HG02970 (cell line): ENCODE measurements at regions not wholly inside any gene's neighbourhood (a gene's known extent, or its start where the extent isn't known, plus 50 kb on each side); places are given as distances from the start of the nearest gene placed in this dataset.
"Not testable (repeated sequence)": the region's sequence is repeated elsewhere in the genome, so short reads cannot be mapped to it uniquely, and the experiment has no call there.

Experiments used
- ATAC-seq: cut with Tn5 transposase; IDR thresholded peaks from one replicate; pipeline ENCODE4 v1.9.1; 2021; ENCODE audit warnings: mild to moderate bottlenecking, moderate library complexity, moderate number of reproducible peaks; ENCODE audit not compliant: unreplicated experiment, low FRiP score

- no peak for ATAC-seq
Observed at GRCh38 chr11:82233201-82233600, 500.5 kb downstream of the FAM181B start.

DNA sequence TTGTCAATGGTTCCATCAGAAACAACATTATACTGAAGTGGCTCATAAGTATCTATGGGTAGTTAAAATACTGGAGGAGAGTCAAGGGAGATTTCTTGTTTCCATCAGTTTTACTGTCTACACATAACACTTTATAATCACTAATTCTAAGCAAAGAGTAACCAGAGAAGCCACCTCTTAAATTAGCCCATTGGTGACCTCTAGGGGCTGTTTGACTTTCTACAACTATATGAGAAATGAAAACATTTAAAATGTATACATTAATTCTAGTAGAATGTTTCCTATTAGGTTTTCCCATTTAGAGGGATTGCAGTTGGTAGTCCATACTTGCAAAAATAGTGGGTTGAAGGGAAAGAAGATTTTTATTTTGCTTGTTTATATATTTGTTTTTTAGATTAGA, 504.3 kb downstream of the FAM181B start:
- no peak for ATAC-seq

GRCh38 chr11:82225930-82226329, 507.7 kb downstream of the FAM181B start:
- ATAC-seq = no peak

GRCh38 chr11:82225502-82225901, 508.2 kb downstream of the FAM181B start:
- ATAC-seq = no peak

- ATAC-seq = no peak
Observed at GRCh38 chr11:82216927-82217570, 516.6 kb downstream of the FAM181B start.

- ATAC-seq = no peak
Observed at GRCh38 chr11:82210011-82210410, 523.7 kb downstream of the FAM181B start.

GRCh38 chr11:82195283-82195682, 538.4 kb downstream of the FAM181B start:
- ATAC-seq = no peak

- no peak for ATAC-seq
Observed at GRCh38 chr11:82194521-82194920, 539.1 kb downstream of the FAM181B start.

GRCh38 chr11:82191695-82192094, 542.0 kb downstream of the FAM181B start:
- no peak for ATAC-seq

DNA sequence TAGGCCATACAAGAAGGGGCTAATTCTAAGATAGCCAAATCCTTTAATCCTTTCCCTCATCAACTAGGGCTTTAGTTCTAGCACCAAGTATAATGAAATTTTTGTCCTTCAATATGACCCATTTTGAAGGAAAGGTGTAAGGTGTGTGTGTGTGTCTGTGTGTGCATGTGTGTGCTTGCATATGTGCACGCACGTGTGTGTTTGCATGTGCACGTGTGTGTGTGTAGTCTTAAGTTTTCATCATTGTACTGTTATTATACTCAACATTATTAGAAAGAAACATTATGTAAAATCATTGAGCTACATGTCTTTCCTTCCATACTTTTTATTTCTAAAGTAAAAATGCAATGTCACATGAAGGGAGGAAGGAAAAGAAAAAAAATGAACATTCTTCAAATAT, 547.7 kb downstream of the FAM181B start:
- no peak for ATAC-seq

- ATAC-seq = no peak
Observed at GRCh38 chr11:82184966-82185365, 548.7 kb downstream of the FAM181B start.

DNA sequence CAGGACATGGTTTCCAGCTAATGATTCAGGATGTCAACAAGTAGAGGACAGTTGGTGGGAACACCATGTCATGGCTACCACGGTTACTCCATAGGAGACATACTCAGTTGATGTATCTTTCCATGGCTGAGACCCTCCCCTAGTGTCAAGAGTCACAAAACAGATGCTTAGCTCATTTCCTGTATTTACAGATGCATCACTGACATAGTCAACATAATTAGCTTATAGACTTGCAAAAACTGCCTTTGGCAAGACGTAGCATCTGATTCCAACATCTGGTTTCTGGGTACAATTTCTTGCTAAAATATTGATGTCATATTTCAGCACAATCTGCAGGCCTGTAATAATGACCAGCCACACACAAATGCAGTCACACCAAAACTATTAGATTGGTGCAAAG, 550.3 kb downstream of the FAM181B start:
- no peak for ATAC-seq

DNA sequence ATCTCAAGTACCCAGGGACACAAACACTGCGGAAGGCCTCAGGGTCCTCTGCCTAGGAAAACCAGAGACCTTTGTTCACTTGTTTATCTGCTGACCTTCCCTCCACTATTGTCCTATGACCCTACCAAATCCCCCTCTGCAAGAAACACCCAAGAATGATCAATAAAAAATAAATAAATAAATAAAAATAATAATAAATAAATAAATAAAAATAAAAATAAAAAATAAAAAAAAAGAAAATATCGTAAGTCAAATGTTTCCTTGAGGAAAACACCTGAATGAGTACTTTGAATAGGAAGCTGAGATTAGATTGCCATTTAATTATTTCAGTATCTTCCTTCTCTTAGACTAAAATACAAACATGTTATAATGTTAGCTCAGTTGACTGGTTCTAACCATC, 551.0 kb downstream of the FAM181B start:
- not testable (repeated sequence) for ATAC-seq

DNA sequence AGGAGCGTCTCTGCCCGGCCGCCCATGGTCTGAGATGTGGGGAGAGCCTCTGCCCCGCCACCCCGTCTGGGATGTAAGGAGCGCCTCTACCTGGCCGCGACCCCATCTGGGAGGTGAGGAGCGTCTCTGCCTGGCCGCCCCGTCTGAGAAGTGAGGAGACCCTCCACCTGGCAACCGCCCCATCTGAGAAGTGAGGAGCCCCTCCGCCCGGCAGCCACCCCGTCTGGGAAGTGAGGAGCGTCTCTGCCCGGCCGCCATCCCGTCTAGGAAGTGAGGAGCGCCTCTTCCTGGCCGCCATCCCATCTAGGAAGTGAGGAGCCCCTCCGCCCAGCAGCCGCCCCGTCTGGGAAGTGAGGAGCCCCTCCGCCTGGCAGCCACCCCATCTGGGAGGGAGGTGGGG, 551.9 kb downstream of the FAM181B start:
- not testable (repeated sequence) for ATAC-seq

DNA sequence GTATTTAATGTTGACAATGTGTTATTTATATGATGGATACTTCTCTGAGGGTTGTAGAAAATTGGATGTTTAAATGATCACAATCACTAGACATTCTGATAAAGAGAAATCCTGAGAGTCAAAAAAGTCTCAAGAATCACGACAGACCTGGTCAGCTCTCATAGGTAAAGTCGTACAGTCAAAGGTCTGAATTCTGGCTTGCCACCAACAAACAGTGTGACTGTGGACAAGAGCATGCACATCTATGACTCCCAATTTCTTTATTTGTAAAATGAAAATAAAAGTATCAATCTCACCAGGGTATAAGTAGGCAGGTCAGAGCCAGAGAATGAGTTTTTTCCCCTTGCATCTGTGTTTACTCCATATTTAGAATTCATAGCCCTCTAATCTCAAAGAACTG, 556.7 kb downstream of the FAM181B start:
- ATAC-seq = no peak

DNA sequence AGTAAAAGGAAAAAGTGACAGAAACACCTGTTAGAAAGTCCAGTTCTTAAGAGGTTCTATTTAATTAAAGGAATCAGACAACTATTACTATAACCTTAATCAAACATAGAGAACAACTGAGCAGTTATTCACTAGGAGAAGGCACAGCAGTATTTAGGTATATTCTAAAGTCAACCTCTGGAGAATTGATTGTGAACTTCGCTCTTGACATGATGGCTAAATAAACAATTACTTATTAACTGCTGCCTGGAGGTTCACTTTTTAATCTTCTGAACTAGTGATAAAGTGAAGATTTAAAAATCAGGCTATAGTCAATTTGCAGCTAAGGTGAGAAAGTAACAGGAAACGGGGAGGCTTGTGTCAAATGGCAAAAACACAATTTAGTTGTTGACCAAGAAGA, 557.3 kb downstream of the FAM181B start:
- ATAC-seq = no peak

- no peak for ATAC-seq
Observed at GRCh38 chr11:82174610-82175009, 559.1 kb downstream of the FAM181B start.

DNA sequence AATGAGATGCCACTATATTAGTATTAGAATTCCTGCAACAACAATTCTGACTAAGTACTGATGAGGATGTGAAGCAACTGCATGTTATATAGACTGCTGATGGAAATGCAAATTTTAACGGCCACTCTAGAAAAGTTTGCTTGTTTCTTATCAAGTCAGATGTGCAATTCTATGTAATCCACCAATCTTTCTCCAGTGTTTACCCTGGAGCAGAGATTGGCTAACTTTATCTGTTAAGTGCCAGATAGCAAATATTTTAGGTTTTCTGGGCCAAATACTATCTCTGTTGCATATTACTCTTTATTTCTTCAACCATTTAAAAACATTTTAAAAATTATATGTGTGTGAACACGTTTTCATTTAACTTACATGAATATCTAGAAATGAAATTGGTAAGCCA, 586.9 kb downstream of the FAM181B start:
- ATAC-seq = no peak

DNA sequence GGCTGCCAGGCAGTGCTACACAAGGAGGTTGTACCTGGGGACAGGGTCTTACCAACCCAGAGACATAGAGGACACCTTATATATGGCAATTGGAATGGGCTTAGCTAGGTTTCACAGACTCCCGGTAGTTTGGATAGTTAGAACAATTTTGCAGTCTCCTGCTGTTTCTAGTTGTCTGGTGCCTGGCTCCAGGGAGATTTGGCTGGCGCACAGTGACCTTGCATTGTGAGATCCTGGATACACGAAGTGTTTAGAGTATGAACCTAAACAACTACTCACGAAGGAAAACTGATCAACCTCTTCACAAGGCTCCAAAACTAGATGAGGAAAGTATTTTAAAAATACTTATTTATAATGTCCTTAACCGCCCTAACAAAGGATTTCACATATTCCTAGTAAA, 614.7 kb downstream of the FAM181B start:
- ATAC-seq = no peak

DNA sequence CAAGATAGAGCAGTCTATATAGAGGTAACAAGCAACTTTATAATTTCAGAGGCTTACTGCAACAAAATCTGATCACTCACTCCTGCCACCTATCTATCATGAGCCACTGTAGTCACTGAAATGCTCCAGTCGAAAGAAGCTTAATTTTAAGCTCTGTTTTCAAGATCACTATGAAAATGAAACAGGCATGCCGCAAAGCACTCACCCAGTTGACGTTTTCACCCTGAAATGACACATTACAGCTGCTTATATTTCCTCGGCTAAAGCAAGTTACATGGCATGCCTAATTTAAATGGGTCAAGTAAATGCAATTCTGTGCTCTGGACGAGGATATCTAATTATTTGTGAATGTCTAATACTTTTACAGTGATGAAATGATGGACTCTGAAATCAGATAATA, 616.3 kb downstream of the FAM181B start:
- ATAC-seq = no peak

- no peak for ATAC-seq
Observed at GRCh38 chr11:82105331-82105998, 628.2 kb downstream of the FAM181B start.

GRCh38 chr11:82092904-82093303, 640.8 kb downstream of the FAM181B start:
- no peak for ATAC-seq
